OCI-M2 (cell line): ENCODE measurements at regions not wholly inside any gene's neighbourhood (a gene's known extent, or its start where the extent isn't known, plus 50 kb on each side); places are given as distances from the start of the nearest gene placed in this dataset.

Experiments used
- DNase-seq: peaks from one replicate; lab custom pipeline; 2025; ENCODE audit not compliant: unreplicated experiment; lab: John Stamatoyannopoulos, UW

GRCh38 chr6:137751768-137752560, 115.1 kb upstream of the TNFAIP3 start:
- no peak for DNase-seq

- no peak for DNase-seq
These were observed 112.7 kb upstream of the TNFAIP3 start for GRCh38 chr6:137754366-137754765.

GRCh38 chr6:137754866-137755265, 112.2 kb upstream of the TNFAIP3 start:
- no peak for DNase-seq

DNA sequence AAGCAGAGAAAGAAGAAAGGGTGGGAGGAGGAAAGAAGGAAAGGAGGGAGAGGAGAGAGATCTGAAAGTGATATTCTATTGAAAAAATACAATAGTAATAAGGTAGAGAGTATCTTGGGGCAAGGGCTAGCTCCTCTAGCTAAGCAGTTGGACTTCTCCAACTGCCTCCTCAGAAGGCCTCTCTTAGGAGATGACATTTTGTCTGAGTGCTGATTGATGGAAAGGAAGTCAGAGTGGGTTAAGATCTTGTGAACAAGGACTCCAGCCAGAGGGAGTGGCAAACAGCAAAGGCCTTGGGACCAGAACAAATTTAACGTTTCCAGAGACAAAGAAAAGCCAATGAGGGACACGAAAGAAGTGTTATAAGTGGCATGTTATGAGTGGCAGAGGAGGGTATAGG, 111.8 kb upstream of the TNFAIP3 start:
- no peak for DNase-seq

DNA sequence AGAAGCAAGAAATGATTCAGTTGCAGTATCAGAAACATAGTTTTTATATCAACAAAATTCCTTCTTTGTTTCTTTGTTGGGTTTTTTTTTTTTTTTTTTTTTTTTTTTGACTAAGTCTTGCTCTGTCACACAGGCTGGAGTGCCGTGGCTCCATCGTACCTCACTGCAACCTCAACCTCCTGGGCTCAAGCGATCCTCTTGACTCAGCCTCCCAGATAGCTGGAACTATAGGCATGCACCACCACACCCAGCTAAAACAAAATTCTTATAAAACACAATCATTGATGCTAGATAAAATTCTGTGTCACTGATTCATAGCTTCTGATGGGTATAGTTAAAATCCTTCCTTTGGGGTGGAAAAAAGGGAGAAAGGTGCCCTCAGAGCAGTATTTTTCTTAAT, 110.3 kb upstream of the TNFAIP3 start:
- no peak for DNase-seq

DNA sequence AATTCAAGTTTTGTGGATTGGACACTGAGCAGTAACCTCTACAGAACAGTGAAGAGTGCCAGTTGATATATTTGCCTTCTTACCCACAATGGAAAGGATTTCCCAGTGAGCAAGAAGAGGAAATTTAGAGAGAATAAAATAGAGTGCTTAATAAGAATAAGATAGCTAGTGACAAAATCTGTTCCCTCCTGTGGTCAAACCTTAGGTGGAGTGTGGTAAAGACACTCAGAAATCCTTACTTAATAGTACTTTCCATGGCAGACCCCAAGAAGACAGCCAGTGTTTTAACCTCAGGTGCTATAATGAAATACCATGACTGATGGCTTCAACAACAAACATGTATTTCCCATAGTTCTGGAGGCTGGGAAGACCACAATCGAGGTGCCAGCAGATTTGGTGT, 108.4 kb upstream of the TNFAIP3 start:
- DNase-seq: no peak

DNA sequence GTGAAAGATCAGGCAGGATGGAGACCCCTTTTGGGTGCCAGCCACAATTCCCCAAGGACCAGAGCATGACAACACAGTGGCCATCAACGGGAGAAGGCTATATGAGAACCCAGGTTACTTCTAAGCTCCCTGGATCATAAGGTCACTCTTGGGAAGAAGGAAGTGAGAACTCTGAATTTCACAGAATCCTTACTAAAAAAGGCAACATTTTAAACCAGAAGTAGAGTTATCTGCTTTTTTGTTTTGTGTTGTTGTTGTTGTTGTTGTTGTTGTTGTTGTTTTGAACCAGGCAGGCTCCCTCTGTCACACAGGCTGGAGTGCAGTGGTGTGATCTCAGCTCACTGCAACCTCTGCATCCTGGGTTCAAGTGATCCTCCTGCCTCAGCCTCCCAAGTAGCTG, 107.4 kb upstream of the TNFAIP3 start:
- DNase-seq: no peak

DNA sequence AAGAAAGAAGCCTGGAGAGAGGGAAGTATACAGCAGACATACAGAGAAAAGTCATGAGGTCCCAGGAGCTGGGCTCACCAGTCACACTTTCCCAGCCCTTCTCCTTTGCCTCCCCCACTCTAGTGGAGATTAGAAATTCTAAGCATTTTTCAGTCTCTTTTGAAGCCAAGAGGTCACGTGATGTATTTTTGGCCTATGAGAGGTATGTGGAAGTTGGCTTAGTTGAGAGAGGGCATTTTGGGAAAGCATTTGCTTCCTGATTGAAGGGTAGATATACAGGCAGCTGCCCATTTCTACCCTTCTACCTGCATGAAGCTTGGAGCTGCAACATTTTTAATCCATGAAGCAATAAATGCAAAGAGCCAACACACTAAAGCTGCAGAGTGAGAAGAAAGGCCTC, 106.0 kb upstream of the TNFAIP3 start:
- DNase-seq: no peak

DNA sequence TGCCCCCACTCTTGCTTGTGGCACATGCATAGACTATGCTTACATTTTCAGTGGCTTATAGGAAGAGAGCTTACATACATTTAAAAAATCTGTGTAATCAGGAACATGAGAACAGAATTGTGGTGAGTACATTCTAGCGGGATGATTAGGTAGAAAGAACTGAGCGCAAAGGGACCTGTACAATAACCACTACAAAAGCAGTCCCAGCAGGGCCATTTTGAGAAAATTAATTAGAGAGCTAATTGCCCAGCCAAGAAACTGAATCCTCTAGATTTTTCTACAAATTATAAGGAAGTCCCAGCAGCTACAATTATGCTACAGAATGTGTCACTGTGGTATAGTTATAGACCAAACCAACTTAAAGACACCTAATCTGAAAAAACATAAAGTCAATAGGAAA, 105.6 kb upstream of the TNFAIP3 start:
- no peak for DNase-seq

DNA sequence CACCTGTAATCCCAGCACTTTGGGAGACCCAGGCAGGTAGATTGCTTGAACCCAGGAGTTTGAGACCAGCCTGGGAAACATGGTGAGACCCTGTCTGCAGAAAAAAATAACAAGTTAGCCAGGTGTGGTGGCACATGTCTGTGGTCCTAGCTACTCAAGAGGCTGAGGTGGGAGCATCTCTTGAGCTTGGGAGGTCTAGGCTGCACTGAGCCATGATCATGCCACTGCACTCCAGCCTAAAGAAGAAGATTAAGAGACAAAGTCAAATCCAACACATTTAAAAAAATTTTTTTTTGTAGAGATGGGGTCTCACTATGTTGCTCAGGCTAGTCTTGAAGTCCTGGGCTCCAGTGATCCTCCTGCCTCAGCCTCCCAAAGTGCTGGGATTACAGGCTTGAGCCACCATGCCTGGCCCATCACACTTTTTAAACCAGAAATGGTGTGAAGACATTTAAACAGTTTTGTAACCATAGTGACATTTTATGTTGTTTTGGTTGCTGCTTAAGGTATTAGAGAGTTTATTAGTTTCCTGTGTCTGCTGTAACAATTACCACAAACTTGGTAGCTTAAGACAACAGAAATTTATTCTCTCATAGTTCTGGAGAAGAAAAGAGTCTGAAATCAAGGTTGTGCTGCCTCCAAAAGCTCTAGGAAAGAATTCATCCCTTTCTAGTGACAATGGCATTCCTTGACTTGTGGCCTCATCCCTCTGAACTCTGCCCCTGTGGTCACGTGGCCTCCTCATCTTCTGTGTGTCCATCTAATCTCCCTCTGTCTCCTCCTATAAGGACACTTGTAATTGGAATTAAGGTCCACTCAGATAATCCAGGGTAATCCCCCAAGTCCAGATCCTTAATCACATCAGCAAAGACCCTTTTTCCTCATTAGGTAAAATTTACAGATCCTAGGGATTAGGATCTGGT, 104.6 kb upstream of the TNFAIP3 start:
- DNase-seq: no peak

GRCh38 chr6:137763436-137763835, 103.6 kb upstream of the TNFAIP3 start:
- DNase-seq: no peak

DNA sequence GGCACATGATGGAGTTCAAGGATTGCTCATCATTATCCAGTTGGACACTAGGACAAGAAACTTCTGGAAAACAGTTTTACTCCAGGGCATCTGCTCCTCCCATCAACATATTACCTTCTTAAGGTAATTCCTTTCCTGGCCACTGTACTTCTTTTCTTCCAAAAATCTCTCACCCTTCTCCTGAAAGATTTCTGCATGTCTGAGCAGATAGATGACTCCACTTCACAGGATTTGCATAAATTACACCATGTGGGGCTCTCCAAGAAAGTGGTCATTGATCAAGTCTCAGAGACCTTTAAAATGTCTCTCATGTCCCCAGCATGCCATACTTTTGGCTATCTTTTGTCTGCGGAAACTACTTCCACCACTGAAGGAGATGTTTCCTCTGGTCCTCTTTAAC, 103.2 kb upstream of the TNFAIP3 start:
- no peak for DNase-seq

- no peak for DNase-seq
These were observed 102.6 kb upstream of the TNFAIP3 start for GRCh38 chr6:137764464-137764863.

GRCh38 chr6:137765059-137765458, 102.0 kb upstream of the TNFAIP3 start:
- no peak for DNase-seq

GRCh38 chr6:137766596-137767370, 100.3 kb upstream of the TNFAIP3 start:
- no peak for DNase-seq

GRCh38 chr6:137767465-137767864, 99.6 kb upstream of the TNFAIP3 start:
- no peak for DNase-seq

- DNase-seq: no peak
These were observed 99.0 kb upstream of the TNFAIP3 start for GRCh38 chr6:137767911-137768690.

DNA sequence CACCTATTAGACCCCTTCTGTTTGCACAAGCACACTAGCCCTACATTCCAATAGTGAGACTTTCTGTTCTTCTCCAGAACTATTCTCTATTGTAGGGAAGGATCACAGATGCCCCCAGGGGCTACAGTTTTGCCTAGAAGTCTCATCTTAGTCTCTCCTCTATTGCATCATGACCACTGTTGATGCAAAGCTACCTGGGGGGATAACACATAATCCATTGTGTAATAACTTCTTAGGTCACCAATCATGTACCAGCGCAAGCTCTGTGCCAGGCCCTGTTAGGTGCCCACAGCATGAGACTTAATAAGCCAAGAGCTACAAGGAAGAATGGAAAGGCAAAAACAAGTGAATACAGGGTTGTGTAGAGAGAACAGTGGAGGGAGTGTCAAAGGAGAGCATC, 98.1 kb upstream of the TNFAIP3 start:
- no peak for DNase-seq

- DNase-seq: no peak
These were observed 97.2 kb upstream of the TNFAIP3 start for GRCh38 chr6:137769797-137770362.

- DNase-seq: no peak
These were observed 94.4 kb upstream of the TNFAIP3 start for GRCh38 chr6:137772541-137773250.
